GM19043 (cell line): ENCODE measurements at regions not wholly inside any gene's neighbourhood (a gene's known extent, or its start where the extent isn't known, plus 50 kb on each side); places are given as distances from the start of the nearest gene placed in this dataset.

Experiments
- ATAC-seq: cut with Tn5 transposase; IDR thresholded peaks from one replicate; pipeline ENCODE4 v1.9.1; 2021; ENCODE audit warnings: low read depth; ENCODE audit not compliant: unreplicated experiment

GRCh38 chr15:69848551-69849231 lies 249.0 kb downstream of the TLE3 start:
- no peak for ATAC-seq

DNA sequence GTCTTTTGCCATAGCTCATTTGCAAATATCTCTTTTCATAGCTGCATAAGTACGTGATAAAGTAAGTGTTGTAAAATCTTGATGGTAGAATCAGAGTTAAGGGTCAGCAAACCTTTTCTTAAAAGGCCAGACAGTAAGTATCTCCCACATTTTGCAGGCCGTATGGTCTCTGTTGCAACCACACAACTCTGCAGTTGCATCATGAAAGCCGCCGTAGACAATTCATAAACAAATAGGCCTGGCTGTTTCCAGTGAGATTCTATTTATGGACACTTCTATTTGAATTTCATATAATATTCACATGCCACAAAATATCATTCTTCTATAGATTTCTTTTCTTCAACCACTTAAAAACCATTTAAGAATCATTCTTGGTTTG lies 248.5 kb downstream of the TLE3 start:
- no peak for ATAC-seq

DNA sequence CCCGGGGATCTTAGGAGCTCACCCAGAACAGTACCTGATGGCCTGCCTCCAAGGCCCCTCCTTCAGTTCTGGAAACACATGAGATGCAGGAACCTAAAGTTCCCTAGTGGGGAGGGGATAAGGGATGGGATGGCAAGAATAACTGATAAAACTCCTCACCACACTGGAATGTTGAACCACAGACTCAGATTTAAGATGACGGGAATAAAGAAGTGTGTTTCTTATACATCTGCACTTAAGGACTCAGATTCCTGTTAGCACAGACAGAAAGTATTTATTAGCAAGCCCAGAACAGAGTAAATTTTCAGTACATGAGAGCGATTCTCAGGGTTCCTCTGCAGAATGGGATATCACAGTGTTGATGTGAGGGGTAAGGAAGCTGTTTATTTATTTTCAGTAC lies 245.2 kb downstream of the TLE3 start:
- ATAC-seq = no peak

DNA sequence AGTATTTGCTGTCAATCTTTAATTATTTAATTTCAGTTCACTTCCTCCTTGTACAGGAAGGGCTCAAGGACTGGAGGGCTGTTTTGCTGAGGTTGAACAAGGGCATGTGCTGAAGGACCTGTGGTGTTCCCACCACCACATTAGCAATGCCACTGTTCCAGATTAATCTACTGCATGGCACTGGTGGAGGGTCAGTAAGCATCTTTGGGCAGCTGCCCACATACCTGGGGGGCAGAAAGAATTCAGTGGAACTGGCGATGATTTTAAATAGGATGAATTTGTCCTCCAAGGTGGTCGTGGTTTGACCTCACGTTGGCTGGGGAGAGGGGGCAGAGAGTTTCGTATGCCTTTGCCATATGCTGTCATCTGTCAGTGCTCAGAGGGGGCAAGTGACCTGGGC lies 244.8 kb downstream of the TLE3 start:
- no peak for ATAC-seq

- ATAC-seq = no peak
These were observed 244.2 kb downstream of the TLE3 start for GRCh38 chr15:69853544-69853951.

- no peak for ATAC-seq
These were observed 243.7 kb downstream of the TLE3 start for GRCh38 chr15:69854001-69854400.

- no peak for ATAC-seq
These were observed 243.1 kb downstream of the TLE3 start for GRCh38 chr15:69854521-69855181.

- no peak for ATAC-seq
These were observed 242.3 kb downstream of the TLE3 start for GRCh38 chr15:69855258-69856000.

DNA sequence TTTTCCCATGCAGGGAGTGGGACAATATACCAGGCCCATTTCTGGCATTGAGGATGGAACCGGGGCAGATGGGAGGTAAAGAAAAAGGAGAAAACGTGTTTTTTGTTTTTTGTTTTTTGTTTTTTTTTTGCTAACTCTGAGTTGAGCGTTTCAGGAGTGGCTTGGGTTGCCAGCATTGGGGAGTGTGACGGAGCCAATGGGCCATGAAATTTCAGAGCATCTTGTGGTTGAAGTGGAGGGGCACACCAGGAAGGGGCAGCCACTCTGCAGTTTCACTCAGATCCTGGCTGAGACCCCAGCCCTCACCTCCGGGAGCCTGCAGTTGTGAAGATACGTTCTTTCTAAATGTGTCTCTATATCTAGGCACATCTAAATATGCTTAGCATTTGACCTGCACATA lies 240.5 kb downstream of the TLE3 start:
- no peak for ATAC-seq

- ATAC-seq = no peak
These were observed 239.9 kb downstream of the TLE3 start for GRCh38 chr15:69857686-69858391.

DNA sequence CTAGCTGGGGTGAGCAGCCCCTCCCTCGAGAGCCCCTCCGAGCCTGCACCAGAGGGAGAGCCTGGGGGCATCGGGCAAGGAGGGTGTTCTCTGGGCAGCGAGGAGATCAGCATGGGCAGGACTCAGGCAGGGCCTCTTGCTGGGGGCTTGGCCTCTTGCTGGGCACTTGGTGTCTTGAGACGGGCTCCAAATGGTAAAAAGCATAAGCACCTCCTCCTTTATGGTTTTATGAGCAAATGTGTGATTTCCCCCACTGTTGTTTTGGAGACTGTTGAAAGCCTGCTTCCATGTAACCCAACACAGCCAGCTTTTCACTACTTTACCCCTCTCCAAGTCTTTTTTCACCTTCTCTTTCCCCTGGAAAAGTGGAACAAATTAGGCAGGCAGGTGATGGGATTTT lies 239.3 kb downstream of the TLE3 start:
- no peak for ATAC-seq

- ATAC-seq = no peak
These were observed 237.9 kb downstream of the TLE3 start for GRCh38 chr15:69859866-69860265.

DNA sequence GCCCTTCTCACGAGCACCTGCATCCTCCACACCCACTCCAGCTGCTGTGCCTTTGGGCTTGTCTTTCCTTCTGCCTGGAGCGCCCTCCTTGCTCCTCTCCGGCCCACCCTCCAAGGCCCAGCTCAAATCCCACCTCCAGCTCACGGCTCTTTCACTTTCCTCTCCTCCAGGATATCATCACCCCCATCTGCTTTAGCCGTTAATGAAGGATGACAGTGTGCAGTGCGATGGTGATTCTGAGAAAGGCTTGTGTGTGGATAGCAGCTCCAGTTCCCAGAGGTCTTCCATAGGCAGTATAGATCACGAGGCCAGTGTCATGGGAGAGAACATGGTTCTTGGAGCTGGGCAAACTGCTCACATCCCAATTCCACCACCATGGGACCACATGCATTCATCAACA lies 237.4 kb downstream of the TLE3 start:
- ATAC-seq = no peak

- ATAC-seq = no peak
These were observed 236.8 kb downstream of the TLE3 start for GRCh38 chr15:69860921-69861320.

GRCh38 chr15:69861331-69862171 lies 236.2 kb downstream of the TLE3 start:
- ATAC-seq = no peak

GRCh38 chr15:69862540-69862939 lies 235.2 kb downstream of the TLE3 start:
- no peak for ATAC-seq

DNA sequence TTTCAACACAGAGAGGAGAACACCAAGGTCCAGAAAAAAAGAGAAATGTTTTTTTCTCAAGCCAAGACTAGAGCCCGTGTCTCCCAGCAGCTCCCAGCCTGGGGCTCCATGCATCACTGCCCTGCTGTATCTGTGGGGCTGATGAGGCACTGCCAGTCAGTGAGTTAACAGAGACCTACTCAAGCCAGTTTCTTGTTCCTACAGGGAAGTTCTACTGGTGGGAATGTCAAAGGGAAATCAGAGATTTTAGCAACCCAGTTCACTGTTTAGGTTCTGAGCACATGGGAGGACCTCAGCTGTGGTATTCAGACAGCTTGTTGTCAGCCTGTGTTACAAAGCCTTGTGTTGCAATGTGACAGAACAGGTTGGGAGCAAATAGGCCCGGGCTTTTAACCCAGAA lies 234.3 kb downstream of the TLE3 start:
- no peak for ATAC-seq

DNA sequence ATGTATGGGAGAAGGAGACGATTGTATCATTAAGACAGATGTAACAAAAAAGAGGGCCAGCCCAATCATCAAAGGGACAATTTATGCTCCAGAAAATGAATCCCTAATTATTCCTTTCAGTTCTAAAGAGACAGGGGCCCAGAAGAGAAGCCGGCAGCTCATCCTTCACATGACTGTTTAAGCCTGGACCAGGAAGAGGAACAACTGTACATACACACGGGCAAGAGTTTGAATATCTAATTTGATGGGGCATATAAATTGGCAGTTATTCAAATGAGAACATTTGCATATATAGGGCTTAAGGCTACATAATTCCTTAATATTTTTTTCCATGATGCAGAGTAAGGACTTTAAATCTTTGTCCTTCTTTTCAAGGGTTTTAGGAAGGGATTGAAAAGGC lies 232.3 kb downstream of the TLE3 start:
- ATAC-seq = no peak

- no peak for ATAC-seq
These were observed 229.0 kb downstream of the TLE3 start for GRCh38 chr15:69868756-69869155.

DNA sequence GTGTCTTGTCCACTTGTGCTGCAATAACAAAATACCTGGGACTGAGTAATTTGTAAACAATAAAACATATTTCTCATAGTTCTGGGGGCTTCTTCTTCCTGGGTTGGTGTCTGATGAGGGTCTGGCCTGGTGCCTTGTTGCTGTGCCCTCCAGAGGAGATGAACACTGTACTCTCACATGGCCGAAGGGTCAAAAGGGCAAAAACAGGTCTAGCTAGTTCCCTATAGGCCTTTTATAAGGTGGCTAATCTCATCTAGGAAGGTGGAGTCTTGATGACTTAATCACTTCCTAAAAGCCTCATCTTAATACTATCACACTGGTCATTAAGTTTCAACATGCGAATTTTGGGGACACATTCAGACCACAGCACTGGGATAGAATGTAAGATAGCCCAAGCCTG lies 228.4 kb downstream of the TLE3 start:
- no peak for ATAC-seq
